ENCODE measurements at regions not wholly inside any gene's neighbourhood (a gene's known extent, or its start where the extent isn't known, plus 50 kb on each side); places are given as distances from the start of the nearest gene placed in this dataset.

GRCh38 chr7:16028103-16028502, 341.6 kb upstream of the MEOX2 start:
- TF ChIP-seq CTCF (IDR thresholded peaks at IDR 0.05) (no peak), POLR2A (IDR thresholded peaks at IDR 0.05) (no peak)
